HG03025 (cell line): ENCODE measurements at regions not wholly inside any gene's neighbourhood (a gene's known extent, or its start where the extent isn't known, plus 50 kb on each side); places are given as distances from the start of the nearest gene placed in this dataset.
"Not testable (repeated sequence)": the region's sequence is repeated elsewhere in the genome, so short reads cannot be mapped to it uniquely, and the experiment has no call there.

Experiments used
- ATAC-seq: cut with Tn5 transposase; IDR thresholded peaks from one replicate; pipeline ENCODE4 v1.9.1; 2021; ENCODE audit warnings: mild to moderate bottlenecking, moderate library complexity; ENCODE audit not compliant: unreplicated experiment, low FRiP score

GRCh38 chr3:16704941-16705340, 99.7 kb upstream of the DAZL start:
- no peak for ATAC-seq

GRCh38 chr3:16707260-16707659, 102.0 kb upstream of the DAZL start:
- no peak for ATAC-seq

GRCh38 chr3:16708285-16708684, 103.1 kb upstream of the DAZL start:
- no peak for ATAC-seq

GRCh38 chr3:16711691-16712090, 106.5 kb upstream of the DAZL start:
- not testable (repeated sequence) for ATAC-seq

- ATAC-seq: no peak
Measured at GRCh38 chr3:16715281-16715680, 110.1 kb upstream of the DAZL start.

- no peak for ATAC-seq
Measured at GRCh38 chr3:16719426-16719825, 114.2 kb upstream of the DAZL start.

GRCh38 chr3:16720367-16720940, 115.2 kb upstream of the DAZL start:
- ATAC-seq: no peak

GRCh38 chr3:16721494-16721893, 116.3 kb upstream of the DAZL start:
- ATAC-seq: no peak

- no peak for ATAC-seq
Measured at GRCh38 chr3:16723978-16724377, 118.8 kb upstream of the DAZL start.

- no peak for ATAC-seq
Measured at GRCh38 chr3:16724487-16724886, 119.3 kb upstream of the DAZL start.

GRCh38 chr3:16725972-16726371, 120.7 kb upstream of the DAZL start:
- ATAC-seq: no peak

GRCh38 chr3:16728770-16729745, 123.8 kb upstream of the DAZL start:
- ATAC-seq: no peak

GRCh38 chr3:16738451-16738850, 133.2 kb upstream of the DAZL start:
- no peak for ATAC-seq

- no peak for ATAC-seq
Measured at GRCh38 chr3:16739541-16740105, 134.4 kb upstream of the DAZL start.

GRCh38 chr3:16740515-16740914, 135.3 kb upstream of the DAZL start:
- no peak for ATAC-seq

GRCh38 chr3:16741103-16741758, 136.0 kb upstream of the DAZL start:
- ATAC-seq: peak; percentile 31

- peak; percentile 63 for ATAC-seq
Measured at GRCh38 chr3:16741890-16742289, 136.7 kb upstream of the DAZL start.

- ATAC-seq: no peak
Measured at GRCh38 chr3:16743276-16743675, 138.1 kb upstream of the DAZL start.

- no peak for ATAC-seq
Measured at GRCh38 chr3:16759227-16759903, 125.4 kb upstream of the PLCL2 start.

GRCh38 chr3:16761571-16761970, 123.2 kb upstream of the PLCL2 start:
- no peak for ATAC-seq
